Loucy (cell line): ENCODE measurements at regions not wholly inside any gene's neighbourhood (a gene's known extent, or its start where the extent isn't known, plus 50 kb on each side); places are given as distances from the start of the nearest gene placed in this dataset.
"Not testable (repeated sequence)": the region's sequence is repeated elsewhere in the genome, so short reads cannot be mapped to it uniquely, and the experiment has no call there.

ENCODE experiments used
- H2AFZ ChIP-seq: fragments of 200-600 bp; sonication (generic); 2 replicates; pipeline ENCODE4 v1.6.0; 2016; ENCODE audit warnings: antibody characterized with exemption, mild to moderate bottlenecking, low read length, moderate library complexity
- H3F3A ChIP-seq: fragments of 200-600 bp; 2 replicates; pipeline ENCODE4 v1.6.0; 2016; ENCODE audit warnings: antibody characterized with exemption, low read depth, mild to moderate bottlenecking
- H3K27me3 ChIP-seq: fragments of 200-600 bp; sonication (generic); 2 replicates; pipeline ENCODE4 v1.6.1; 2014; ENCODE audit warnings: low read length, mild to moderate bottlenecking; ENCODE audit not compliant: insufficient read depth, poor library complexity, severe bottlenecking
- H3K36me3 ChIP-seq: fragments of 200-600 bp; sonication (generic); 2 replicates; pipeline ENCODE4 v1.6.1; 2016; ENCODE audit warnings: low read length; ENCODE audit not compliant: insufficient read depth
- H3K4me1 ChIP-seq: fragments of 200-600 bp; sonication (generic); 2 replicates; pipeline ENCODE4 v1.5.1; 2014; ENCODE audit warnings: low read length, mild to moderate bottlenecking; ENCODE audit not compliant: insufficient read depth, poor library complexity, severe bottlenecking
- H3K4me2 ChIP-seq: fragments of 200-600 bp; sonication (generic); 2 replicates; pipeline ENCODE4 v1.6.0; 2014; ENCODE audit warnings: antibody characterized with exemption, low read length, low read depth, mild to moderate bottlenecking; ENCODE audit not compliant: poor library complexity, severe bottlenecking
- H3K4me3 ChIP-seq: fragments of 200-600 bp; sonication (generic); 2 replicates; pipeline ENCODE4 v1.5.1; 2014; ENCODE audit warnings: low read length, mild to moderate bottlenecking, mixed read lengths; ENCODE audit not compliant: poor library complexity, severe bottlenecking
- H3K79me2 ChIP-seq: fragments of 200-600 bp; sonication (generic); 2 replicates; pipeline ENCODE4 v1.6.1; 2014; ENCODE audit warnings: low read length; ENCODE audit not compliant: insufficient read depth
- H3K9ac ChIP-seq: fragments of 200-600 bp; sonication (generic); 2 replicates; pipeline ENCODE4 v1.6.0; 2014; ENCODE audit warnings: mild to moderate bottlenecking, low read depth, low read length, moderate library complexity; ENCODE audit not compliant: poor library complexity, severe bottlenecking
- H3K9me2 ChIP-seq: fragments of 200-600 bp; sonication (generic); replicated peaks from 2 replicates; pipeline ENCODE4 v1.6.1; 2016; ENCODE audit warnings: low read depth, low read length, mixed read lengths
- H3K9me3 ChIP-seq: fragments of 200-600 bp; sonication (generic); 2 replicates; pipeline ENCODE4 v1.6.1; 2014; ENCODE audit warnings: mild to moderate bottlenecking, antibody characterized with exemption, low read length, low read depth; ENCODE audit not compliant: insufficient read depth
- H4K20me1 ChIP-seq: fragments of 200-600 bp; sonication (generic); 2 replicates; pipeline ENCODE4 v1.6.0; 2014; ENCODE audit warnings: antibody characterized with exemption, low read length, mild to moderate bottlenecking; ENCODE audit not compliant: insufficient read depth, poor library complexity, severe bottlenecking
- CTCF ChIP-seq: fragments of 200-600 bp; sonication (generic); conservative IDR thresholded peaks from 2 replicates; pipeline ENCODE4 v1.5.1; 2014; ENCODE audit warnings: mild to moderate bottlenecking, antibody characterized with exemption, low read length
- EZH2phosphoT487 ChIP-seq: fragments of 200-600 bp; IDR thresholded peaks from 2 replicates; pipeline ENCODE4 v1.6.1; 2018; ENCODE audit warnings: antibody characterized with exemption, mild to moderate bottlenecking, moderate library complexity, borderline replicate concordance

DNA sequence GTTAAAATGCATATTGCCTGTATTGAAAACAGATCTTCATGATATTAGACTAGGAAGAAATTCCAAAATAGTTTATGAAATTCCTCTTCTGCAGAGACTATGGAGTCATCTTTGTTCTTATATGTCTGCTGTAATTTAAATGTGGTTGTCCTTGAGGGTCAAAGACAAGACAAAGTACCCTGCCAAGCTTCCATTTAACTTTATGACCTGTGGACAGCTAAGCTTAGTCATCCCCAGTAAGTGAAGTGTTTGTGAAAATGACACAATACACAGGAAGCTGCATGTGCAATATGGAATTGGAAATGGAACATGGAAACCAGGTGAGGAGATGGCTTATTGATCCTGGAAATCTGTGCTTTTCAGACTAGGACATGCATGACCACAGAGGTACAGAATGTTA lies 68.5 kb upstream of the GBE1 start:
- Histone ChIP-seq H2AFZ (no peak overlapping the region), H3K79me2 (no peaks in the 10 kb centered on the region)

DNA sequence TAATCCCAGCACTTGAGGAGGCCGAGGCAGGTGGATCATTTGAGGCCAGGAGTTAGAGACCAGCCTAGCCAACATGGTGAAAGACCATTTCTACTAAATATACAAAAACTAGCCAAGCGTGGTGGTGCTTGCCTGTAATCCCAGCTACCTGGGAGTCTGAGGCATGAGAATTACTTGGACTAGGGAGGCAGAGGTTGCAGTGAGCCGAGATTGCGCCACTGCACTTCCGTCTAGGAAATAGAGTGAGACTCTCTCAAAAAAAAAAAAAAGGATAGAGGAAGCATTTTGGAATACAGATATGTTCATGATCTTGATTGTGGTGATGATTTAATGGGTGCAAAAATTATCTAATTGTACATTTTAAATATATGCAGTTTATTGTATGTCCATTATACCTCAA lies 67.8 kb upstream of the GBE1 start:
- not testable (repeated sequence) for H3K36me3 ChIP-seq, H3K9ac ChIP-seq, H3K4me1 ChIP-seq

More for the DNA sequence above, 68.5 kb upstream of the GBE1 start:
- H4K20me1 ChIP-seq = no peaks in the 10 kb centered on the region
- no peak overlapping the region for H3K4me3 ChIP-seq
- H3K9ac ChIP-seq = no peak overlapping the region
- H3K4me2 ChIP-seq = no peak overlapping the region
- H3K4me1 ChIP-seq = no peaks in the 10 kb centered on the region
- no peaks in the 10 kb centered on the region for H3K36me3 ChIP-seq
- no peak for TF ChIP-seq CTCF
- TF ChIP-seq EZH2phosphoT487 = no peak
- H3K9me2 ChIP-seq = no peaks in the 10 kb centered on the region; the same call in 1 of the 2 replicates
- H3K27me3 ChIP-seq = no peaks in the 10 kb centered on the region
- no peaks in the 10 kb centered on the region for H3K9me3 ChIP-seq
- H3F3A ChIP-seq = no peaks in the 10 kb centered on the region

DNA sequence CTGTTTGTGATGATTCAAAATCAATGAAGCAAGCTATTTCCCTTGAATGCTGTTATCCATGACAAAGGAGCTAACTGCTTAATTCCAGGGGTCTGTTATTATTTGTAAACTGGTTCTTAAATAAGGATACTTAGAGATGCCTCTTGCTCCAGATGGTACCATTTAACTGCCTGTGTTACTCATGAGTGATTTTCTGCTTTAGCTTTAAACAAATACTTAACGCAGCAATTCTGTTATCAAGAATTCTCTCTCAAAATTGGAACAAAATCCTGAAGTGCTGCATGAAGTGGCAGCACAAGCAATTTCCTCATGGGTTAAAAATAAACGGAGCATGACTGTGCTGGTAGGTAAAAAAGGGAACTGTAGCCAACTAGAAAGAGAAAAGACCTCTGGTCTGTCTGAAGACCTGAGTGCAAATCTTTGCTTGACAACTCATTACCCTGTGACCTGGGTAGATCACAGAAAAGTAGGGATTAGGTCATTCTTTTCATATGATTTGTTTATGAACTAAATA lies 62.5 kb upstream of the GBE1 start:
- Histone ChIP-seq H3K9ac (no peak overlapping the region), H4K20me1 (no peaks in the 10 kb centered on the region), H3K36me3 (no peaks in the 10 kb centered on the region), H3K4me3 (no peak overlapping the region), H2AFZ (0 out of 2 replicates have a peak overlapping the region, but pooled peaks have one; percentile 54), H3K79me2 (no peaks in the 10 kb centered on the region), H3F3A (no peaks in the 10 kb centered on the region), H3K27me3 (no peaks in the 10 kb centered on the region), H3K4me1 (no peaks in the 10 kb centered on the region), H3K9me2 (no peaks in the 10 kb centered on the region; the same call in 1 of the 2 replicates), H3K4me2 (no peak overlapping the region), H3K9me3 (no peaks in the 10 kb centered on the region)
- no peak for TF ChIP-seq CTCF
- no peak for TF ChIP-seq EZH2phosphoT487

More for the DNA sequence above, 67.8 kb upstream of the GBE1 start:
- not testable (repeated sequence) for H3K9me2 ChIP-seq, H3K4me3 ChIP-seq, H3K4me2 ChIP-seq, H3F3A ChIP-seq, H2AFZ ChIP-seq, H4K20me1 ChIP-seq, H3K9me3 ChIP-seq, H3K27me3 ChIP-seq, H3K79me2 ChIP-seq

GRCh38 chr3:81823086-81823485 lies 61.6 kb upstream of the GBE1 start:
- no peaks in the 10 kb centered on the region for H3K79me2 ChIP-seq
- no peaks in the 10 kb centered on the region for H4K20me1 ChIP-seq
- no peaks in the 10 kb centered on the region; the same call in 1 of the 2 replicates for H3K9me2 ChIP-seq
- no peaks in the 10 kb centered on the region for H3K27me3 ChIP-seq
- no peak overlapping the region for H3K4me3 ChIP-seq
- H3K4me1 ChIP-seq = no peaks in the 10 kb centered on the region
- H3K4me2 ChIP-seq = no peak overlapping the region
- H2AFZ ChIP-seq = 0 out of 2 replicates have a peak overlapping the region, but pooled peaks have one; percentile 54
- no peaks in the 10 kb centered on the region for H3F3A ChIP-seq
- TF ChIP-seq CTCF (no peak), EZH2phosphoT487 (no peak)
- H3K9me3 ChIP-seq = no peaks in the 10 kb centered on the region
- H3K9ac ChIP-seq = no peak overlapping the region
- no peaks in the 10 kb centered on the region for H3K36me3 ChIP-seq
